CD14-positive monocyte (primary cell): ENCODE measurements at regions not wholly inside any gene's neighbourhood (a gene's known extent, or its start where the extent isn't known, plus 50 kb on each side); places are given as distances from the start of the nearest gene placed in this dataset.

Experiments
- DNase-seq, 3 donors: peaks; one replicate each; pipeline ENCODE4 v3.0.0-alpha.2; 2011 to 2022
- H2AFZ ChIP-seq: 2 replicates; pipeline ENCODE4 v1.6.0; 2012; ENCODE audit warnings: mild to moderate bottlenecking, low read depth, low read length, inconsistent platforms; ENCODE audit not compliant: insufficient read depth, poor library complexity, severe bottlenecking
- H3K27ac ChIP-seq, 2 donors: 1 replicate in 1 of 2; 2 replicates in 1 of 2; pipeline ENCODE4 v1.5.1; 2012 to 2013; ENCODE audit warnings: low read length in 2 of 2, control low read depth in 1 of 2, inconsistent platforms in 1 of 2, low read depth in 1 of 2, mild to moderate bottlenecking in 1 of 2
- H3K27me3 ChIP-seq, 2 donors: one replicate each; pipeline versions ENCODE4 v1.6.0 to v1.6.1; 2011 to 2013; ENCODE audit warnings: low read length in 2 of 2; ENCODE audit not compliant: control insufficient read depth in 2 of 2, insufficient read depth in 2 of 2
- H3K36me3 ChIP-seq, 2 donors: replicated peaks in 1 of 2; 1 replicate in 1 of 2; 2 replicates in 1 of 2; pipeline versions ENCODE4 v1.5.1 to v1.6.1; 2012 to 2013; ENCODE audit warnings: low read length in 2 of 2, control low read depth in 1 of 2, inconsistent platforms in 1 of 2, mild to moderate bottlenecking in 1 of 2; ENCODE audit not compliant: insufficient read depth in 2 of 2, control insufficient read depth in 1 of 2
- H3K4me1 ChIP-seq, 2 donors: 1 replicate in 1 of 2; 2 replicates in 1 of 2; pipeline versions ENCODE4 v1.5.1 to v1.6.1; 2012 to 2013; ENCODE audit warnings: low read length in 2 of 2, control low read depth in 1 of 2, inconsistent platforms in 1 of 2, mild to moderate bottlenecking in 1 of 2, moderate library complexity in 1 of 2; ENCODE audit not compliant: insufficient read depth in 2 of 2, control insufficient read depth in 1 of 2
- H3K4me2 ChIP-seq: replicated peaks from 2 replicates; pipeline ENCODE3; 2012; ENCODE audit warnings: low read length, moderate library complexity, mild to moderate bottlenecking; ENCODE audit not compliant: poor library complexity, severe bottlenecking; ENCODE audit errors: extremely low read depth
- H3K4me3 ChIP-seq, 3 experiments: fragments of 200-600 bp in 1 of 3; sonication (generic) in 1 of 3; replicated peaks in 1 of 3; 1 replicate in 2 of 3; 2 replicates in 1 of 3; pipeline ENCODE4 v1.5.1; 2011 to 2013; ENCODE audit warnings: low read length in 3 of 3, mild to moderate bottlenecking in 3 of 3, control low read depth in 2 of 3, low read depth in 2 of 3, inconsistent platforms in 1 of 3, moderate library complexity in 1 of 3
- H3K79me2 ChIP-seq: 2 replicates; pipeline ENCODE4 v1.6.0; 2012; ENCODE audit warnings: mild to moderate bottlenecking, control low read depth, inconsistent platforms, low read length, moderate library complexity; ENCODE audit not compliant: insufficient read depth
- H3K9ac ChIP-seq: 2 replicates; pipeline ENCODE4 v1.6.0; 2017; ENCODE audit warnings: low read length, mild to moderate bottlenecking; ENCODE audit not compliant: insufficient read depth, poor library complexity, severe bottlenecking
- H3K9me3 ChIP-seq, 2 donors: replicated peaks in 1 of 2; 1 replicate in 1 of 2; 2 replicates in 1 of 2; pipeline versions ENCODE4 v1.5.1 to v1.6.1; 2012 to 2013; ENCODE audit warnings: low read length in 2 of 2, control low read depth in 1 of 2; ENCODE audit not compliant: control insufficient read depth in 1 of 2, insufficient read depth in 1 of 2
- H4K20me1 ChIP-seq: 2 replicates; pipeline ENCODE4 v1.6.0; 2012; ENCODE audit warnings: mild to moderate bottlenecking, low read length, control low read depth, moderate library complexity; ENCODE audit not compliant: insufficient read depth
- H3K27ac Mint-ChIP-seq, 7 donors: one replicate each; pipeline ENCODE4 v1.8.0; 2020; ENCODE audit warnings: mild to moderate bottlenecking in 7 of 7, mixed read lengths in 7 of 7, moderate library complexity in 6 of 7, inconsistent platforms in 2 of 7
- H3K27me3 Mint-ChIP-seq, 3 donors: one replicate each; pipeline ENCODE4 v1.8.0; 2021 to 2022; ENCODE audit warnings: low read depth in 3 of 3, mild to moderate bottlenecking in 3 of 3, mixed read lengths in 3 of 3, moderate library complexity in 3 of 3, inconsistent platforms in 1 of 3
- H3K36me3 Mint-ChIP-seq, 2 donors: one replicate each; pipeline ENCODE4 v1.8.0; 2020; ENCODE audit warnings: mixed read lengths in 2 of 2, inconsistent platforms in 1 of 2, mild to moderate bottlenecking in 1 of 2
- H3K4me1 Mint-ChIP-seq: one replicate; pipeline ENCODE4 v1.8.0; 2020; ENCODE audit warnings: mild to moderate bottlenecking, mixed read lengths
- H3K4me3 Mint-ChIP-seq, 2 donors: one replicate each; pipeline ENCODE4 v1.8.0; 2020; ENCODE audit warnings: mild to moderate bottlenecking in 2 of 2, mixed read lengths in 2 of 2, moderate library complexity in 1 of 2
- H3K9me3 Mint-ChIP-seq, 7 donors: one replicate each; pipeline ENCODE4 v1.8.0; 2020 to 2022; ENCODE audit warnings: mixed read lengths in 7 of 7, mild to moderate bottlenecking in 6 of 7, moderate library complexity in 6 of 7, inconsistent platforms in 2 of 7
- CTCF ChIP-seq: fragments of 200-600 bp; IDR thresholded peaks from one replicate; pipeline ENCODE4 v1.8.0; 2022; ENCODE audit warnings: antibody characterized with exemption, mild to moderate bottlenecking
- WGBS: methylation state at CpG from one replicate; pipeline ENCODE4 v1.1.5; 2013; ENCODE audit warnings: missing lambda C conversion rate; ENCODE audit not compliant: insufficient coverage; 5-methylcytosine and 5-hydroxymethylcytosine counted together
- intact Hi-C, 2 donors: fragments of 100-400 bp; cut with micrococcal nuclease; formaldehyde crosslinking; loops; one replicate each; pipeline versions ENCODE4 v1.15.0 to v1.15.1; 2023

- Histone ChIP-seq H3K36me3 (no peaks in the 10 kb centered on the region), H3K4me1 (no peaks in the 10 kb centered on the region), H3K4me2 (no peak overlapping the region), H4K20me1 (no peaks in the 10 kb centered on the region), H3K9ac (no peak overlapping the region), H3K9me3 (peaks cover 0 to 11% of the 10 kb centered on the region in 2 donors), H2AFZ (no peak overlapping the region), H3K27me3 (no peaks in the 10 kb centered on the region), H3K79me2 (no peaks in the 10 kb centered on the region), H3K27ac (no peak overlapping the region), H3K4me3 (no peak overlapping the region)
- no peaks in the 10 kb centered on the region for H3K27me3 Mint-ChIP-seq
- intact Hi-C loops: no loop called here
- DNase-seq: no peak
- no peak overlapping the region for H3K27ac Mint-ChIP-seq
- H3K9me3 Mint-ChIP-seq: peaks cover 0 to 7% (median 2%) of the 10 kb centered on the region in 7 donors
- H3K36me3 Mint-ChIP-seq: no peaks in the 10 kb centered on the region
- H3K4me3 Mint-ChIP-seq: no peak overlapping the region
- no peaks in the 10 kb centered on the region for H3K4me1 Mint-ChIP-seq
- no peak for TF ChIP-seq CTCF
- 70% methylated on average over 2 of the region's 3 CpGs for WGBS
Observed at GRCh38 chr12:126232711-126233110, 1167.5 kb downstream of the AACS start.

- no peak overlapping the region for H3K9ac ChIP-seq
- H3K4me2 ChIP-seq: no peak overlapping the region
- H3K27me3 Mint-ChIP-seq: no peaks in the 10 kb centered on the region
- intact Hi-C loops: no loop called here
- H3K4me3 ChIP-seq: no peak overlapping the region
- no peak overlapping the region for H3K27ac Mint-ChIP-seq
- H3K27ac ChIP-seq: no peak overlapping the region
- H2AFZ ChIP-seq: no peak overlapping the region
- no peak overlapping the region for H3K4me3 Mint-ChIP-seq
- H3K9me3 Mint-ChIP-seq: peaks cover 0 to 7% (median 3%) of the 10 kb centered on the region in 7 donors
- H3K36me3 Mint-ChIP-seq: no peaks in the 10 kb centered on the region
- H3K27me3 ChIP-seq: no peaks in the 10 kb centered on the region
- H3K4me1 Mint-ChIP-seq: no peaks in the 10 kb centered on the region
- DNase-seq: no peak
- no peaks in the 10 kb centered on the region for H3K36me3 ChIP-seq
- TF ChIP-seq CTCF: no peak
- no peaks in the 10 kb centered on the region for H4K20me1 ChIP-seq
- H3K4me1 ChIP-seq: no peaks in the 10 kb centered on the region
- H3K9me3 ChIP-seq: peaks cover 0 to 11% of the 10 kb centered on the region in 2 donors
- H3K79me2 ChIP-seq: no peaks in the 10 kb centered on the region
- no CpG with 5 or more reads among the region's 3 CpGs for WGBS
Observed at GRCh38 chr12:126233625-126234024, 1168.4 kb downstream of the AACS start.
